ENCODE measurements at regions not wholly inside any gene's neighbourhood (a gene's known extent, or its start where the extent isn't known, plus 50 kb on each side); places are given as distances from the start of the nearest gene placed in this dataset.

DNA sequence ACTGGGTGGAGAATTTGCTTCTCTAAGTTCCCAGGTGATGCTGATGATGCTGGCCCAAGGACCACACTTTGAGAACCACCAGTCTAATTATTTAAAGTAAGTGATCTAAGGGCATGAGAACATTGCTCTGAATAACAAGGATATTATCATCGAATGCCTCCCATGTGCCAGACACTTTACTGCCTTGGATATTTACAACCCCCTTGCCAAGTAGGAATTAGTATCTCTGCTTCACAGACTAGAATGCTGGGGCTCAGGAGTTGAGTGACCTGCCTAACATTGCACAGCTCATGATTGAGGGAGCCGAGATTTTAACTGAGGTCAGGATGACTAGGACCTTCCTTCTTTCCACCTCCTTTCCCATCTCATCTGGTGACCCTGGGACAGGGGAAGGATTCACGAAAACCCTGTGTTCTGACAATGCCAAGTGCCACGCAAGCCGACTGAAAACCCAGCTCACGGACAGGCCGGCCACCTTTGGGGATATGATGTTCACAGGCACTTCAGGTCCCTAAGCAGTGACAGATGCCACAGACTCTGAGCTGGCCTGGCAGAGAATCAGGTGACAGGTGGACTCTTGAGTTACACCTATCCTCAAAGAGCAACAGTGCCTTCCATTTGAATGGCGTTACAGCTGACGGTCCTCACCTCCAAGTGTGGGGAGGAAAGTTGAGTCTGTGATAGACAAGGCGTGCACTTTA is 230.7 kb downstream of the TOMM20 start:
- TF ChIP-seq, protein P1, sequence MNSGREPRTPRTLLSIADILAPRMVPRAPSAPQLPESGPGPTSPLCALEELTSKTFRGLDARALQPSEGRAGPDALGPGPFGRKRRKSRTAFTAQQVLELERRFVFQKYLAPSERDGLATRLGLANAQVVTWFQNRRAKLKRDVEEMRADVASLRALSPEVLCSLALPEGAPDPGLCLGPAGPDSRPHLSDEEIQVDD (CRISPR knock-in tag; IDR thresholded peaks at IDR 0.05; ENCODE audit: borderline replicate concordance) = no peak
- no peak for TF ChIP-seq YY1 (IDR thresholded peaks at IDR 0.05; ENCODE audit: insufficient read depth, insufficient replicate concordance, low read depth, low read length)
- TF ChIP-seq, protein P2, sequence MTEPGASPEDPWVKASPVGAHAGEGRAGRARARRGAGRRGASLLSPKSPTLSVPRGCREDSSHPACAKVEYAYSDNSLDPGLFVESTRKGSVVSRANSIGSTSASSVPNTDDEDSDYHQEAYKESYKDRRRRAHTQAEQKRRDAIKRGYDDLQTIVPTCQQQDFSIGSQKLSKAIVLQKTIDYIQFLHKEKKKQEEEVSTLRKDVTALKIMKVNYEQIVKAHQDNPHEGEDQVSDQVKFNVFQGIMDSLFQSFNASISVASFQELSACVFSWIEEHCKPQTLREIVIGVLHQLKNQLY (CRISPR knock-in tag; IDR thresholded peaks at IDR 0.05) = no peak
